Head of caudate nucleus (tissue), 42 donors: ENCODE measurements at regions not wholly inside any gene's neighbourhood (a gene's known extent, or its start where the extent isn't known, plus 50 kb on each side); places are given as distances from the start of the nearest gene placed in this dataset.

Experiments
- DNase-seq, 42 donors: peaks; one replicate each; pipeline versions ENCODE4 v3.0.0 to v3.0.0-alpha.2; 2020 to 2021; ENCODE audit warnings: mixed read lengths in 7 of 42
- intact Hi-C: fragments of 100-400 bp; cut with DNase I; formaldehyde crosslinking; loops from one replicate; pipeline ENCODE4 v1.15.0; 2022

- intact Hi-C loops, result no loop called here
- no peak for DNase-seq
Measured at GRCh38 chr2:40752796-40753195, 300.9 kb upstream of the SLC8A1 start.

- intact Hi-C loops, result no loop called here
Measured at GRCh38 chr2:40754912-40755311, 303.0 kb upstream of the SLC8A1 start.

GRCh38 chr2:40758401-40759155, 306.7 kb upstream of the SLC8A1 start:
- intact Hi-C loops, result no loop called here

More at GRCh38 chr2:40754912-40755311, 303.0 kb upstream of the SLC8A1 start:
- no peak for DNase-seq

GRCh38 chr2:40760071-40760666, 308.3 kb upstream of the SLC8A1 start:
- intact Hi-C loops, result no loop called here
- DNase-seq, result peak in 20 of 42 donors; percentile 1 to 49 (median 17)

More at GRCh38 chr2:40758401-40759155, 306.7 kb upstream of the SLC8A1 start:
- no peak for DNase-seq

- intact Hi-C loops, result no loop called here
Measured at GRCh38 chr2:40773291-40773690, 321.4 kb upstream of the SLC8A1 start.

GRCh38 chr2:40783704-40784103, 331.8 kb upstream of the SLC8A1 start:
- intact Hi-C loops, result no loop called here
- no peak for DNase-seq

More at GRCh38 chr2:40773291-40773690, 321.4 kb upstream of the SLC8A1 start:
- DNase-seq, result no peak

- no peak for DNase-seq
- intact Hi-C loops, result no loop called here
Measured at GRCh38 chr2:40786636-40787035, 334.7 kb upstream of the SLC8A1 start.

GRCh38 chr2:40797120-40797519, 345.2 kb upstream of the SLC8A1 start:
- intact Hi-C loops, result no loop called here
- no peak for DNase-seq

GRCh38 chr2:40803900-40804299, 352.0 kb upstream of the SLC8A1 start:
- DNase-seq, result no peak
- intact Hi-C loops, result no loop called here

GRCh38 chr2:40809156-40809555, 357.3 kb upstream of the SLC8A1 start:
- DNase-seq, result no peak
- intact Hi-C loops, result no loop called here

GRCh38 chr2:40814616-40815015, 362.7 kb upstream of the SLC8A1 start:
- no peak for DNase-seq
- intact Hi-C loops, result no loop called here

- no peak for DNase-seq
- intact Hi-C loops, result no loop called here
Measured at GRCh38 chr2:40820319-40820718, 368.4 kb upstream of the SLC8A1 start.

- intact Hi-C loops, result no loop called here
- DNase-seq, result no peak
Measured at GRCh38 chr2:40823478-40823877, 371.6 kb upstream of the SLC8A1 start.

- intact Hi-C loops, result no loop called here
- no peak for DNase-seq
Measured at GRCh38 chr2:40824278-40824677, 372.4 kb upstream of the SLC8A1 start.

GRCh38 chr2:40827392-40827791, 375.5 kb upstream of the SLC8A1 start:
- intact Hi-C loops, result no loop called here
- no peak for DNase-seq

- intact Hi-C loops, result no loop called here
Measured at GRCh38 chr2:40831321-40831873, 379.5 kb upstream of the SLC8A1 start.

GRCh38 chr2:40841856-40842255, 390.0 kb upstream of the SLC8A1 start:
- DNase-seq, result no peak
- intact Hi-C loops, result no loop called here

More at GRCh38 chr2:40831321-40831873, 379.5 kb upstream of the SLC8A1 start:
- peak in 1 of 42 donors; percentile 4 for DNase-seq

GRCh38 chr2:40844353-40845277, 392.7 kb upstream of the SLC8A1 start:
- DNase-seq, result no peak

GRCh38 chr2:40851661-40852060, 399.8 kb upstream of the SLC8A1 start:
- DNase-seq, result no peak
- intact Hi-C loops, result no loop called here

More at GRCh38 chr2:40844353-40845277, 392.7 kb upstream of the SLC8A1 start:
- intact Hi-C loops, result no loop called here
